CD8-positive, alpha-beta memory T cell (primary cell): ENCODE measurements at regions not wholly inside any gene's neighbourhood (a gene's known extent, or its start where the extent isn't known, plus 50 kb on each side); places are given as distances from the start of the nearest gene placed in this dataset.

Experiments
- CTCF ChIA-PET: fragments of 350-600 bp; sonication (Branson Sonifier 250); formaldehyde crosslinking; loops from one replicate; lab custom pipeline; 2021; ENCODE audit warnings: antibody characterized with exemption; lab: Charles Lee
- POLR2A ChIA-PET: fragments of 350-600 bp; sonication (Branson Sonifier 250); formaldehyde crosslinking; loops from one replicate; lab custom pipeline; 2021; ENCODE audit warnings: antibody characterized with exemption; lab: Charles Lee
- DNase-seq, 5 donors: peaks; one replicate each; pipeline versions ENCODE4 v3.0.0 to v3.0.0-alpha.2; 2020 to 2022; ENCODE audit warnings: mixed read lengths in 1 of 5
- H3K27ac ChIP-seq: one replicate; pipeline ENCODE4 v1.7.0; 2013; ENCODE audit warnings: low read depth, mild to moderate bottlenecking, low read length, moderate library complexity
- H3K27me3 ChIP-seq: 2 replicates; pipeline ENCODE4 v1.7.0; 2013; ENCODE audit warnings: low read length, mild to moderate bottlenecking; ENCODE audit not compliant: insufficient read depth, poor library complexity, severe bottlenecking
- H3K36me3 ChIP-seq: 2 replicates; pipeline ENCODE4 v1.7.0; 2013; ENCODE audit warnings: mild to moderate bottlenecking, low read length, moderate library complexity; ENCODE audit not compliant: insufficient read depth
- H3K4me1 ChIP-seq: 2 replicates; pipeline ENCODE4 v1.7.0; 2013; ENCODE audit warnings: mild to moderate bottlenecking, low read length, moderate library complexity; ENCODE audit not compliant: insufficient read depth
- H3K4me3 ChIP-seq: 2 replicates; pipeline ENCODE4 v1.7.0; 2013; ENCODE audit warnings: mild to moderate bottlenecking, low read length
- H3K9me3 ChIP-seq: 2 replicates; pipeline ENCODE4 v1.7.0; 2013; ENCODE audit warnings: mild to moderate bottlenecking, low read length
- H3K27ac Mint-ChIP-seq, 8 donors: one replicate each; pipeline ENCODE4 v1.8.0; 2020 to 2021; ENCODE audit warnings: mixed read lengths in 8 of 8, mild to moderate bottlenecking in 6 of 8, inconsistent platforms in 3 of 8, moderate library complexity in 3 of 8
- H3K27me3 Mint-ChIP-seq, 2 donors: one replicate each; pipeline ENCODE4 v1.8.0; 2020 to 2021; ENCODE audit warnings: mixed read lengths in 2 of 2, mild to moderate bottlenecking in 1 of 2, moderate library complexity in 1 of 2
- H3K36me3 Mint-ChIP-seq, 3 donors: one replicate each; pipeline ENCODE4 v1.8.0; 2020 to 2021; ENCODE audit warnings: mixed read lengths in 3 of 3, inconsistent platforms in 1 of 3, mild to moderate bottlenecking in 1 of 3
- H3K4me1 Mint-ChIP-seq, 3 donors: one replicate each; pipeline ENCODE4 v1.8.0; 2020 to 2021; ENCODE audit warnings: mixed read lengths in 3 of 3, inconsistent platforms in 1 of 3, mild to moderate bottlenecking in 1 of 3
- H3K4me3 Mint-ChIP-seq, 7 donors: one replicate each; pipeline ENCODE4 v1.8.0; 2020 to 2021; ENCODE audit warnings: mixed read lengths in 7 of 7, mild to moderate bottlenecking in 6 of 7, moderate library complexity in 4 of 7, inconsistent platforms in 2 of 7
- H3K9me3 Mint-ChIP-seq, 5 donors: one replicate each; pipeline ENCODE4 v1.8.0; 2020 to 2022; ENCODE audit warnings: mixed read lengths in 5 of 5, mild to moderate bottlenecking in 3 of 5, moderate library complexity in 2 of 5, inconsistent platforms in 1 of 5

DNA sequence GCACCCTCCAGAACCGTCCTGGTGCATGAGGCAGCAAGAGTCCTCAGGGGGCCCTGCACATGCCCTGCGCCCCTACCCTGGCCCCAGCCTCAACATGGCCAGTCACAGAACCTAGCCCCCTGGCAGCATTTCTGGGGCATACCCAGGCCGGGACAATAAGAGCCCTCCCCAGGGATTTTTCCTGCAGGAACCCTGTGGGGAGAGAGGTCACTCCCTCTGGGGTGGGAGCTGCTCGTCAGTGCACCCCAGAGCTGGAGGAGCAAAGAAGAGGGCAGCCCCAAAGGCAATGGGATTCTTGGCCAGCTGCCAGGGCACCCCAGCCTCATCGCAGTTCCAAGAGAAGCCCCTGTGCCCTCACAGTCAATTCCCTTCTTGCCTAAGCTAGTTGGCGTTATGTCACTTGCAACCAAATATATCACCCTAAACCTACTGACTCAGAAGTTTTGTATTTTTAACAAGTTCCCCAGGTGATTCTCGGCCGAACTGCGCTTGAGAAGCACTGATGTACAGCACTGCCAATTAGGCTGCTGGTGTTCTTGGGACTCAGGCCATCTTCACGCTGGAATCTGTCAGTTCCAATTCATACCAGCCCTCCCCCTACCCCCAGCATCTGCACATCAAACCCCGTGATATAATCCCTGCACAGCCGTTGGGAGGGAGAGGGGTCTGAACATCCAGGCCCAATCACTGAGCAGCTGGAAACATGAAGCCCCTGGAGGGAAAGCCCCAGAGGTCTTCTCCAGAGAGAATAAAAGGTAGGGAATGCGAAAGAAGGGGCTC lies 87.5 kb upstream of the PRR20G start:
- CTCF ChIA-PET: interaction anchor here (1.3 kb wide), 1 partner anchor 30 kb away, joined by 4 read pairs; no protein-coding TSS in a partner anchor
- no peaks in the 10 kb centered on the region for H3K4me1 Mint-ChIP-seq

DNA sequence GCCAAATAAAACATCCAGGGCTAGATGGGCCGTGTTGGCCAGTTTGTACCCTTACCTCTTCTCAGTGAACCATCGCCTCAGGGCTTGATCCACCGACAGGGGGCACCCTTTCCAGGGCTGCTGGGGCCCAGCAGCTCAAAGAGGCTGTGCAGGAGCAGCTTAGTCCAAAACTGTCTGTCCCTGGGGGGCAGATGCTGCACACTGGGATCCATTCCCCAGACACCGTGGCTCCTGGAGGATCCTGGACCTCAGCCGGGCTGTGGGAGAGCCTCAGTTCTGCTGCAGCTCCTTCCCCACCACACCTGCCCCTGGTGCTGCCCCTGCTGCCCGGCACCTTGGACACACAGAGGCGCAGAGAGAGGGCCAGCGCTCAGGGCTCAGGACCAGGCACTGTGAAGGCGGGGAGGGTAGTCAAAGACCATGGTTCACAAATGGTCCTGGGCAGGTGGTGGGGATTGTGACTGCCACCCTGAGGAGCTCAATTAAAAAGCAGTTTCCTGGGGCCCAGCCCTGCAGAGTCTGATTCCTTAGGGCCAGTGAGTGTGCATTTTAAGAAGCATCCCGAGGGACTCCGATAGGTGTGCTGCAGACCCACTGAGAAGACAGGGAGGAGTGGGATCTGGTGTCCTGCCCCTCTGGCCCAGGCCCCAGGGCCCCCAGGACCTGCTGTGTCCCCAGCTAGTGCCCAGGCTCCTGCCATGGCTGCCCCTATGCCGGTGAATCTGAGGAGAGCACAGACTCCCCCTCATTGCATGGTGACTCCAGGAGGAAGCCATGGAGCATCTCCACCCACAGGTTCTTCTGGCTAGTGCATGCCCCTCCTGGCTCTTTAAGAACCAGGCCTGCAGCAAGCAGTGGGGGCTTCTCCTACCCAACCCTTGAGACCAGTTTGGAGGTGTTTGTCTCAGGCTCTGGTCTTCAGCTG lies 86.5 kb upstream of the PRR20G start:
- Histone ChIP-seq H3K27me3 (no peaks in the 10 kb centered on the region), H3K9me3 (no peaks in the 10 kb centered on the region), H3K4me3 (no peak overlapping the region), H3K4me1 (no peaks in the 10 kb centered on the region), H3K36me3 (no peaks in the 10 kb centered on the region), H3K27ac (no peak overlapping the region)
- Mint-ChIP-seq H3K4me1 (no peaks in the 10 kb centered on the region), H3K27ac (no peak overlapping the region), H3K9me3 (peaks cover 0 to 9% (median 3%) of the 10 kb centered on the region in 5 donors), H3K36me3 (no peaks in the 10 kb centered on the region), H3K4me3 (no peak overlapping the region), H3K27me3 (peaks cover 6 to 31% of the 10 kb centered on the region in 2 donors)
- DNase-seq: no peak
- CTCF ChIA-PET: interaction anchor here (1.3 kb wide), 1 partner anchor 31 kb away, joined by 4 read pairs; no protein-coding TSS in a partner anchor
- POLR2A ChIA-PET: no interaction called here

More for the DNA sequence above, 87.5 kb upstream of the PRR20G start:
- Mint-ChIP-seq H3K4me3 (no peak overlapping the region), H3K27me3 (peaks cover 6 to 25% of the 10 kb centered on the region in 2 donors), H3K27ac (no peak overlapping the region), H3K9me3 (peaks cover 0 to 9% (median 3%) of the 10 kb centered on the region in 5 donors), H3K36me3 (no peaks in the 10 kb centered on the region)
- no peaks in the 10 kb centered on the region for H3K27me3 ChIP-seq
- DNase-seq: no peak
- H3K9me3 ChIP-seq: no peaks in the 10 kb centered on the region
- no peak overlapping the region for H3K4me3 ChIP-seq
- H3K4me1 ChIP-seq: no peaks in the 10 kb centered on the region
- H3K27ac ChIP-seq: no peak overlapping the region
- no peaks in the 10 kb centered on the region for H3K36me3 ChIP-seq
- POLR2A ChIA-PET: no interaction called here

GRCh38 chr3:127373441-127374085 lies 85.7 kb upstream of the PRR20G start:
- Histone ChIP-seq H3K27ac (no peak overlapping the region), H3K9me3 (no peaks in the 10 kb centered on the region), H3K36me3 (no peaks in the 10 kb centered on the region), H3K4me3 (no peak overlapping the region), H3K27me3 (no peaks in the 10 kb centered on the region), H3K4me1 (no peaks in the 10 kb centered on the region)
- Mint-ChIP-seq H3K27ac (peak overlapping the region in 1 of 8 donors; percentile 35), H3K36me3 (no peaks in the 10 kb centered on the region), H3K4me3 (no peak overlapping the region), H3K4me1 (no peaks in the 10 kb centered on the region), H3K9me3 (peaks cover 0 to 9% (median 3%) of the 10 kb centered on the region in 5 donors), H3K27me3 (peaks cover 6 to 31% of the 10 kb centered on the region in 2 donors)
- CTCF ChIA-PET: interaction anchor here (1.3 kb wide), 1 partner anchor 31 kb away, joined by 4 read pairs; no protein-coding TSS in a partner anchor
- POLR2A ChIA-PET: no interaction called here
- no peak for DNase-seq

- DNase-seq: no peak
- Histone ChIP-seq H3K4me1 (no peaks in the 10 kb centered on the region), H3K4me3 (no peak overlapping the region), H3K9me3 (no peaks in the 10 kb centered on the region), H3K36me3 (no peaks in the 10 kb centered on the region), H3K27me3 (no peaks in the 10 kb centered on the region), H3K27ac (no peak overlapping the region)
- Mint-ChIP-seq H3K9me3 (peaks cover 0 to 8% (median 3%) of the 10 kb centered on the region in 5 donors), H3K36me3 (no peaks in the 10 kb centered on the region), H3K4me1 (no peaks in the 10 kb centered on the region), H3K27ac (no peak overlapping the region), H3K27me3 (peaks cover 5 to 37% of the 10 kb centered on the region in 2 donors), H3K4me3 (no peak overlapping the region)
- ChIA-PET POLR2A (no interaction called here), CTCF (no interaction called here)
Observed at GRCh38 chr3:127371846-127372245, 84.0 kb upstream of the PRR20G start.

DNA sequence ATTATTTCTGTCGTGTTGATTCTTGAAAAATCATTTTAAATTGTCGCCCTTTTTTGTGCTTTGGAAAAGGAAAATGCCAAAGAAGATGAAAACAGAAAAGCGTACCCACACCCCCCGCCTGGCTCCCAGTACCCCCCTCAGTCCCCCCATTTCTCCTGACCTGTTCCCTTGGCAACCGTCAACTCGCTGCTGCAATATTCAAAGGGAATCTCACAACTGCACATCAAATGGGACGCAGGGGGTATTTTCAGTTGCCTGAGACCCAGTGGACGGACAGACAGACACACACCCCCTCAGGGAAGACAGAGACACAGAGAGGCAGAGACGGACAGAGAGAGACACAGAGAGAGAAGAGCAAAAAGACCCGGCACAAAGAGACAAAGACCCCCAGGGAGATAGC lies 83.5 kb upstream of the PRR20G start:
- ChIA-PET CTCF (no interaction called here), POLR2A (no interaction called here)
- no peak overlapping the region for H3K27ac Mint-ChIP-seq
- H3K9me3 Mint-ChIP-seq: peaks cover 0 to 7% (median 3%) of the 10 kb centered on the region in 5 donors
- H3K4me3 Mint-ChIP-seq: no peak overlapping the region
- H3K27ac ChIP-seq: no peak overlapping the region
- no peaks in the 10 kb centered on the region for H3K9me3 ChIP-seq
- H3K36me3 Mint-ChIP-seq: no peaks in the 10 kb centered on the region
- H3K27me3 ChIP-seq: no peaks in the 10 kb centered on the region
- H3K4me3 ChIP-seq: no peak overlapping the region
- no peaks in the 10 kb centered on the region for H3K4me1 ChIP-seq
- peaks cover 5 to 37% of the 10 kb centered on the region in 2 donors for H3K27me3 Mint-ChIP-seq
- H3K36me3 ChIP-seq: no peaks in the 10 kb centered on the region
- no peak for DNase-seq
- no peaks in the 10 kb centered on the region for H3K4me1 Mint-ChIP-seq

- CTCF ChIA-PET: no interaction called here
Observed at GRCh38 chr3:127370906-127371305, 83.1 kb upstream of the PRR20G start.

DNA sequence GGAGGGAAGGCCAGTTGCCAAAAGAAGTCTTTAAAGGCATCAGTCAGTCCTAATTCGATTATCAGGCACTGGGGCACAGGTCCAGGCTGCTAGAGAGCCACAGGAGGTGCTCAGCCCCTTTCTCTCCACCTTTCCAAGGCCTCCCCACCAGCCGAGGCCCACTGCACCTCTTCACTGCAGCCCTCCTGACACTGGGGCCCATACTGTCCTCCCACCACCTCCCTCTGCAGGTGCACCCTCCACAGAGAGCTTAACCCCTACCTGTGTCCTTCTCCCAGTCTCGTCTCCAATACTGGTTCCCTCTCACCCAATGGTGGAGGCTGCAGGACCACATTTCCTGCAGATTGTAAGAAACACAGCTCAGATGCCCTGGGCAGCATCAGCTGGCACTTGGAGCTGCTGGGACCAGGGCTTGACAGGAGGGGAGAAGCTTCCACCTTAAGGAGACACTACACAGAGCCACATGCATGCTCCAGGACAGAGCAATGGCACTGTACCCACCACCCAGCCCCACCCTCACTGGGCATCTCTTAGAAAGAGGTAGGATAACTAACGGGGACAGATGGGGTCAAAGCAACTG lies 81.6 kb upstream of the PRR20G start:
- H3K27me3 Mint-ChIP-seq: peaks cover 5 to 38% of the 10 kb centered on the region in 2 donors
- DNase-seq: no peak
- Histone ChIP-seq H3K27me3 (no peaks in the 10 kb centered on the region), H3K27ac (no peak overlapping the region), H3K4me1 (no peaks in the 10 kb centered on the region), H3K36me3 (no peaks in the 10 kb centered on the region), H3K9me3 (no peaks in the 10 kb centered on the region), H3K4me3 (no peak overlapping the region)
- no peak overlapping the region for H3K27ac Mint-ChIP-seq
- H3K9me3 Mint-ChIP-seq: peaks cover 0 to 2% (median 0%) of the 10 kb centered on the region in 5 donors
- H3K36me3 Mint-ChIP-seq: no peaks in the 10 kb centered on the region
- ChIA-PET POLR2A (no interaction called here), CTCF (no interaction called here)
- H3K4me1 Mint-ChIP-seq: no peaks in the 10 kb centered on the region
- H3K4me3 Mint-ChIP-seq: no peak overlapping the region

More at GRCh38 chr3:127370906-127371305, 83.1 kb upstream of the PRR20G start:
- Mint-ChIP-seq H3K27ac (no peak overlapping the region), H3K27me3 (peaks cover 5 to 34% of the 10 kb centered on the region in 2 donors), H3K36me3 (no peaks in the 10 kb centered on the region), H3K4me1 (no peaks in the 10 kb centered on the region), H3K9me3 (peaks cover 0 to 2% (median 0%) of the 10 kb centered on the region in 5 donors), H3K4me3 (no peak overlapping the region)
- Histone ChIP-seq H3K27me3 (no peaks in the 10 kb centered on the region), H3K4me3 (no peak overlapping the region), H3K4me1 (no peaks in the 10 kb centered on the region), H3K36me3 (no peaks in the 10 kb centered on the region), H3K27ac (no peak overlapping the region), H3K9me3 (no peaks in the 10 kb centered on the region)
- DNase-seq: no peak
- POLR2A ChIA-PET: no interaction called here
